Stimulated activated CD4-positive, alpha-beta T cell treated with anti-CD3 and anti-CD28 coated beads, Interleukin-4, amount 100 ng/mL, for 1 hour (primary cell): ENCODE measurements at regions not wholly inside any gene's neighbourhood (a gene's known extent, or its start where the extent isn't known, plus 50 kb on each side); places are given as distances from the start of the nearest gene placed in this dataset.

Source experiments
- DNase-seq: peaks from one replicate; pipeline ENCODE4 v3.0.0-alpha.2; 2020

DNA sequence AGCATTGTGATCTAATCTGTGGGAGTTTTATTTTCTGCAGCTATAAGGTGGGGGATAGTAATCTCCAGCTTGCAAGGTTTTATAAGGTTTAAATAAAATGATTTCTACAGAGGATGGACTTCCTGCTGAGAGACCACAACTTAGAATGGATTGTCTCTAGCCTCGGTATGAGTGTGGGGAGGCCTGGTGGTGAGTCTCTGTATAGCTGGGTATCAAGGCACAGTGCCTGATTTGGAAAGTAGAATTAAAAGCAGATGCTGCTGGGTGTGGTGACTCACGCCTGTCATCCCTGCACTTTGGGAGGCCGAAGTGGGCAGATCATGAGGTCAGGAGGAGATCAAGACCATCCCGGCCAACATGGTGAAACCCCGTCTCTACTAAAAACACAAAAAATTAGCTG is 162.0 kb upstream of the GATB start:
- no peak for DNase-seq

DNA sequence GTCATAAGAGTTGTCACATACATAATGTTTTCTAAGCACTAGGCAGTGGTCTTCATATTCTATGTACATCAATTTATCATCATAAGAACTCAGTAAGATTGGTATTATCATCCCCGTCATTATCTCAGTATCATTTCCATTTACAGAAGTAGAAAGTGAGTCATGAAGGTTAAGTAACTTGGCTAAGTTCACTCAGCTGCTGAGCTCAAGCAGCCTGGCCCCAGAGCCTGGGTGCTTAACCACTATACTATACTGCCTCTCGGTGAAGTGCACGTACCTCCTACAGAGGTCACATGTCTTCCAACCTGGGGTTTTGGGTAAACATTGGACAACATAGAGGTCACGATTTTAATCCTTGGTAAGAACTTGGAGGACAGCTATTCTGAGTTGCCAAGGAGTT is 161.5 kb upstream of the GATB start:
- no peak for DNase-seq

DNA sequence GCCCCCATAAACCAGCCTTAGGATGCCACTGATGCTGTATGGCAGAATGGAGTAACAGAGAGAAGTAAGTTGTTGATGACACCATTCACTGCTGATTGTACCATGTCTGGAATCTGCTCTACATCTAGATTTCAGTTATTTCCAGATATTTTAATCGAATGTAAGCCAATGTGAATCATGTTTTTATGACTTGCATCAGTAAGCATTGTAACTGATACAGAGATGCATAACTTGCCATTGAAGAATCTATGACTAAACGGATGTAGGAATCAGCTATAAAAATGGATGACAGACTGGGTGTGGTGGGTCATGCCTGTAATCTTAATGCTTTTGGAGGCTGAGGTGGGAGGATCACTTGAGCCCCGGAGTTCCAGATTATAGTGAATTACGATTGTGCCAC is 161.0 kb upstream of the GATB start:
- no peak for DNase-seq

DNA sequence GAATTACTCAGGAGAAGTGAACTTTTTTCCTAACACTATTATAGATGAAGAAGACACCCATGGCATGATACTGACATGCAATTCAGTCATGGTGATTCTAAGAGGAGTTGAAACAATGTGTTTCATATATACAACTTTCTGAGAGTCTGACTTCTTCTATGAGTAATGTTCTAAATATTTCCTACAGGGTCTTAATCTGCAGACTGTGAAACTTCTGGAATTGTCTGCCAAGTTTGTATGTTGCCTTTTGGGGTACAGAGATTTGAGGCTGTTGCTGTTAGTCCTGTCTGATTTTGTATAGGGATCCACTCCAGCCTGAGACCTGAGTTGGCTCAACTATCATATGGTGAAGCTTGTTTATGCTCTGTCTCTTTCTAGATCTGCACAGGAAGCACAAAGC is 160.6 kb upstream of the GATB start:
- no peak for DNase-seq

DNA sequence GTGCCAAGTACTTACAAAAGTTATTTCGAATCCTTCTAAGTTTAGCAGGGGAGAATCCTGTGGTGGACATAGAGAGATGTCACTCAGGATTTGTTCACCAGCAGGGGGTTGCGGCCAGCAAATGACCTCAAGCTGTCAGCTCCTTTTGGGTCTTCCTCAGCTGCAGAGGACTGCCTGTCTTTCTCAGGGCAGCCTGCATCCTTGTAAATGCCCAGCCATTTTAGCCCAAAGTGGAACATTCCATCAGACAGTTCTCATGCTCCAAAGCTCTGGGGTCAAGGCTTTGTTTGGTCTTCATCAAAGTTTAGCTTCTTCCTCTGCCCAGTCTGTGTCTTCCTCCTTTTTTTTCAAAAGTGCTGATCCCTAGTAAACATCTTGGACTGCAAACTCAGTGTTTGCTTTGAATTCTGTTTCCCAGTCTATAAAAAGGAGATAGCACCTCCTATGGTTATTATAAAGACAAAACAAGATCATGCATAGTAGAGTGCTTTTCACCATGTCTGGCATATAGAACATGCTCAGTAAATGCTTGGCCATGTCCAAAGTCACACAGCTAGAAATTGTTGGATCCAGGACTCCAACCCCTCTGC is 156.4 kb upstream of the GATB start:
- DNase-seq = no peak

DNA sequence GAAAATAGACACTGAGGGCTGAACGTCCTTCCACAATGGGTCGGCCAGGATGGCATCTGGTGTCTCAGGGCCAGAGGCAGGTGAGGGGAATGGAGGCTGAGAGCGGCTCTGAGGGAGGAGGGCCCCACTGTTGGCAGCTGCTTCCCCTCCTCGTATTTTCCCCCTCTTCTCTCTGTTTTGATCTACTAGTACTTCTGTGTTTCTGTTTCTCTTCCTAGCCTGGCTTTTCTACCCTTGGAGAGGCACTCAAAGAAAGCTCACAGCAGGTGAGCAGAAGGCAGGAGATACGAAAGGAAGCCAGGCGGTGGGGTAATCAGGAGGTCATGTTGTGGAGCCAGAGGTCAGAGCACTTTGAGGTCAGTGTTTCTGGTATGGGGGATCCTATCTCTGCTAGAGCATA is 151.8 kb upstream of the GATB start:
- DNase-seq = no peak

DNA sequence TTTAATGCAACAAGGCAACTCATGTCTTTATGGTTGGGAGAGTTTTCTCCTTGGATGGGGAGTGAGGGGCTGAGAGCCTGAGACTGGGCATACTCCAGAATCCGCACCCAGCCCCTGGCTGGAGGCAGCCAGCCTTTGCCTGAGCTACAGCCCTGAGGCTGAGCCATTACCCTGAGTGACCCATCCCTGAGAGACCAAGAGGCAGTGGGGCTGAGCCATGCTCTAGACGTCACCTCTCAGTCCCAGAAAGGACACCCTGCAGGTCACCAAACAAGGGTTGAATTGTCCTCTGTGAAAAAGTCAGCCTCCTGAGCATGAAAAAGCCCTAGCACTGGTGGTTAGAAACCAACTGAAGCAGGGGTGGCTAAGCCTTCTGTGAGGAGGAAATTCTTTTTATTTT is 151.2 kb upstream of the GATB start:
- DNase-seq = no peak

DNA sequence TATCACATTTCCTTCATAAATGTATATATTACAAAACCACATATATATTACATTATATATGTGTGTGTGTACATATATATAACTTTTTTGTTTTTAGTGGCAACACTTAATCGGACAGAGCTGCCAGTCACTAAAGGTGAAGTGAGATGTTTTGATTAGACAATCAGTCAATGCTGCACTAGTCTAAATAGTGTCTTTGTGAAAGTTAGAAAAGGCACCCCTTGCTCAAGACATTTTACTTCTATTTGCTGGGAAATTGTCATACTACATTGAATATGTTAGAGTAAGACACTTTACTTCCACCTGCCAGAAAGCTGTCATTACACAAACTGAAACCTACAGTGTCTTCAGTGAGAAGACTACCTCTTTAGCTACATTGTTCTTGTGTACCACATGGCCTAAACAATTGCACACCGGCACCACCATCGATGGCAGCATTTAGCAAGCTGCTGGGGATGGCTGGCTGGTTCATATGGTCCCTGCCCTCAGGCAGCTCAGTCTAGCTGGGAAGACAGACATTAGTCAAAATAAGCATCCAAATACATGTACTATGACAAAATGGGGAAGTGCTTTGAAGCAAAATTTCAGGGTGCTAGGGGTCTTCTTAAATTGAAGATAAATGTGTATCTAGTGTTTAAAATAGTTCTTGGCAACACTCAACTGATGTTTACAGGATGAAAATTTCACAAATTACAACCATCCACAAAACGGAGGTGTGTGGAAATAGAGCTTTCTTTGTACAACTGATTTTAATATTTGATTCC is 148.1 kb upstream of the GATB start:
- DNase-seq = no peak

DNA sequence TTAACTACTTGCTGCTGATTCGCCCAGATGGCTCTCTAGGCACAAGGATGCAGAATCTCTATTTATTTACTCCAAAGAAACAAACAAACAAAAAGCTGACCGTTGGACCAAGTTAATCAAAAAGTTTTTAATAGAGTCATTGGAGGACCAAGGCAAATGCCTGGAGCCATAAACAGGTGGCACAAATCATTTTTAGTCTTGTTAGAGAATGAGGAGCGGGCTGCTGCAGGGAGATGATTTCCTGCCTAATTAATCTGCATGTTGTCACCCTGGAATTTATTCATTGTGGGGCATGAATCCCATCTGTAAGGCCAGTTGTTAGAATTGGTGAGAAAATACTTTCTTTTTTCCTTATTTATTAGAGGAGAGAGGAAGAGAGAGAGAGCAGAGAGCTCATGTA is 147.4 kb upstream of the GATB start:
- DNase-seq = no peak

DNA sequence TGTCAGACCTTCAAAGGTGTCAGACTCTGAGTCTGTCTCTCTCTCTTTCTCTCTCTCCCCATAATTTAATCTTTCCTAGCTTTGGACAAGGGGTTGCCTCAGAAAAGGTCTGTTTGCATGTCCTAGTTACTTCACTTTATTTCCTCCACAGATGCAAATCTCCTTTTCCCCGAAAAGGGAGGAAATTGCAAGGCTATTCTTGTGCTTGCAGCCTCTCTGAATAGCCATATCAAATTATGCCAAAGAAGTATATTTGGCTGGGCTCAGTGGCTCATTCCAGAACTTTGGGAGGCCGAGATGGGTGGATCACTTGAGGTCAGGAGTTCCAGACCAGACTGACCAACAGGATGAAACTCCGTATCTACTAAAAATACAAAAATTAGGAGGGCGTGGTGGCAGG is 145.6 kb upstream of the GATB start:
- no peak for DNase-seq

DNA sequence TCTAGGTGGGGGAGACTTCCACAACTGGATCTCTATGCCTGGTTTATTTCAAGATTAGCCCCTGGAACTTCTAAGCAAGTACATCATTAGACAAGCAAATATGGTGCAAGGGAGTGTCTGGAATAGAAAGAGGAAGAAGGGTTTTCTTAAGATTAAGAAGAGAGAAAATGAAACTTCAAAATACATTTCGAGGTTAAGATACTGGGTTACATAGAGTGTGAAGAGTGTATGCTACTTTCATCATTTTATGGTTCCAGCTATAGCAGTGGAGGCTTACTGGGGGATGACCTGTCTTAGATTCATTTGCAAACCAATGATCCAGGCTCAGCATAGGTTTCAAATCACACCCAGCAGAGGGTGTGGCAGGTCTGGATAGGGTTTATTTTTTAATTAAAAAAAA is 144.4 kb upstream of the GATB start:
- no peak for DNase-seq

DNA sequence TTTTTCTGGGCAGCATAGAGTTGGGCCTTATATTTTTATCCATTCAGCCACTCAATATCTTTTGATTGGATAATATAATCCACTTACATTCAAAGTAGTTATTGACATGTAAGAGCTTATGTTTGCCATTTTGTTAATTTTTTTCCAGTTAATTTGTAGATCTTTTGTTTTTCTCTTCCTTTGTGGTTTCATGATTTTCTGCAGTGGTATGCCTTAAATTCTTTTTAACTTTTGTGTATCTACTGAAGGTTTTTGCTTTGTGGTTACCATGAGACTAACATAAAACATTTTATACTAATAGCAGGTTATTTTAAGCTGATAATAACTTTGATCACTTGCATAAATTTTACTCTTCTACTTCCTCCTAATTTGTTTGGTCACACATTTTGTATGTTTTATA is 140.8 kb upstream of the GATB start:
- DNase-seq = no peak

DNA sequence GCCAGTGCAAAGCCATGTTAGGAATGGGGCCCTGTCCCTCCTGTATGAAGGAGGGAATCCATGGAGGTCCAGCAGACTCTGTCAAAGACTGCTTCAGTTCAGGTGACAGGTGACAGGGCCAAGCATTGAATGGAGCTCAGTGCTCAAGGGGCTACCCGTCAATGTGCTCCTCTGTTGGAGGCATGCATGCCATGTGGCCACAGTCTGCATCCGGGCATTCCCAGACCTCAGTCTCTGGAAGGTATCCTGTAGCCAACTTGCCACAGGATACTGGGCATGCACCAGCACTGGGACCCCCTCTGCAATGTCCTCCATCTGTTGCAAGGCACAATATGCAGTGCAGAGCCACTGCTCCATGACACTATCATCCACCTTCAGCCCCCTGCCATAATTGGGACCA is 136.1 kb upstream of the GATB start:
- no peak for DNase-seq

DNA sequence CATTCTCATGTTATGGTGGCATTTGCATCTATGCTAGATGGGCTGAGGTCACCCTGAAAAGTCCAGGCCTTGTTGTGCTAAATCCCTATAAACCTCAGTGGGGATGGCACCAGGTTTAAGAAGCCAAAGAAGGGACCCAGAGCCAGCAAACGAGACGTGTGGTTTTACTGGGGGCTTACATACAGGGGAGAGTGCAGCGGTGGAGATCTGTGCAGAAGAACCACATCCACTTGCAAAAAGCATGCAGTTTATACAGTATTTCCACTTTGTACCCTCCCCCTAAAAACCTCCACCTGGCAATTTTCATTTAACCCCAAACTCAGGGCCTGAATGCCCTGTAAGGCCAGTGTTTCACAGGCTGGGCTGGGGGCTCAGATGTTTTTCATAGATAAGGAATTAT is 134.9 kb upstream of the GATB start:
- DNase-seq = no peak

DNA sequence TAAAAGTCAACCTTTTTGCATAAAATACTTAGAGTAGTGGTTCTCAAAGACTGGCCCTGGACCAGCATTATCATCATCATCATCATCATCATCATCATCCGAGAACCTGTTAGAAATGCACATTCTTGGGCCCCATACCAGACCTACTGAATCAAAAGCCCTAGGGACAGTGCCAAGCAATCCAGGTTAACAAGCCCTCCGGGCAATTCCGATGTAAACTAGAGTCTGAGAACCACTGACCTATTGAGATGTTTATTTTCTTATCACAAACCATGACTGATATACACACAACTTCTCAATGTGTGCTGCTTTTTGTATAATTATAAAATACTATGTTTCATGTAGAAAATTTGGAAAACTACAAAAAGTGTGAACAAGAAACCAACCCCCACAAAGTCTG is 133.4 kb upstream of the GATB start:
- no peak for DNase-seq

DNA sequence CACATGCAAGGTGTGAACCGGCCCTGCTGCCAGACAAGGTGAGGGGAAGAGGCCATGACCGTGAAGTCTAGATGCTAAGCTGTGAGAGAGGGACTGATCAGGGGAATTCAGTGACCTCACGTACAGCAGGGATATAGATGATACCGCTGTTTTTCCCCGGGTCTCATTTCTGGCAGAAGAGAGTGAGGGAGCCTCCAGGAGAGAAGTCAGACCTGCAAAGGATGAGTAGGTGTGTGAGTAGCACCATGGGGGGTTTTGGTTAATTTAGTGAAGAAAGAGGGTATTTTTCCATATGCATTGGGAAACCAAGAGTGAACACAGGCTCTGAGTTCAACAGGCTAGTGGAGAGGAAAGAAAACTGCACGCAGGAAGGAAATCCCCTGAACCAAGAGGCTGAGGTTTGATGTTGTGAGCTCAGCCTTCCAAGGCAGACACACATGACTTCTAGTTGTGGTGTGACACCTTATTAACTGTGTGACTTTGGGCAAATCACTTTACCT is 127.6 kb upstream of the GATB start:
- no peak for DNase-seq

DNA sequence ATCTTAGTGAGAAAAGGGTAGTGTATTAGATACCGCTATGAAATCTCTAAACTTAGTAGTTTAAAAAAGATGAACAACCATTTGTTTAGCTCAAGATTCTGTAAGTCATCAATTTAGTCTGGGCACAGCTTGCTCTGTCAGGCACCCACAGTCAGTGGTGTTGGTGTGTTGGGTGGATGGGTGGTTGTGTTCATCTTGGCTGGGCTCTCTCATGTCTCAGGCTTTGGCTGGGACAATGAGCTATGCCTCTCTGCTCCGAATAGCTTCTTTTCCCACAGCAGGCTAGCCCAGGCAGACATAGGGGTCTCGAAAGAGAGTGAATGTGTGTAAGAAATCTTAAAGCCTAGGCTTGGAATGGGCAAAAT is 127.0 kb upstream of the GATB start:
- DNase-seq = no peak

DNA sequence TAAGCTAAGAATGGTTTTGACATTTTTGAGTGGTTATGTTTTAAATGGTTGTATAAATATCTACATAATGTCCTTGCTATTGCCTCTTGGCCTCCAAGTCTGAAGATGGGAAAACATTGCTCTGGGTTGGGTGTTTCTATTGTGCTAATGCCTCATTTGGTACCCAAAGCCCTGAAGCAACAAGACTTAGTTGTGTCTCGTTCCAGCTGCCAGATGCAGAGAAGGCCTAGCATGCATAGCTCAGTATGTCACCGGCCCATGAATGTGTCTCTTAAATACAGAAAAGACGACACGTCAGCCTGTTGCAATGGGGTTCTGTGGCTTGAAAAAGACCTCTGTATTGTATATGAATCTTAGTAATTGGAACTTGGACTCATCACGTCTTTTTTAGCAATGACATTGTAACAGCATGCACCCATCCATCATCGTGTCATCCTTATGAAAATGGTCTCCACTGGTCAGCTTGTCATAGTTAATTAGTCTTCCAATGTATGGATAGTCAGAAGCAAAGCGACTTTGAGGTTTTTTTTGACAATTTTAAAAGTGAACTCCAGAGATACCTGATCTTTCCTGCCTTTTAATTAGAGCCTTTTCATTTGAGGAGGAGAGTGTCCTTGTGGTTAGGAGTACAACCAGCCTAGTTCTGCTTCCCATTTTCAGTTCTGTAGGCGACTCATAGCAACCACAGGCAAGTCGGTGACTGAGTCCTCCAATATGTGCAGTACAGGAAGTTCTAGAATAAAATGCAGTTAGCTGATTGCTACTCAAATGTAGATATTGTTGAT is 126.4 kb upstream of the GATB start:
- no peak for DNase-seq

DNA sequence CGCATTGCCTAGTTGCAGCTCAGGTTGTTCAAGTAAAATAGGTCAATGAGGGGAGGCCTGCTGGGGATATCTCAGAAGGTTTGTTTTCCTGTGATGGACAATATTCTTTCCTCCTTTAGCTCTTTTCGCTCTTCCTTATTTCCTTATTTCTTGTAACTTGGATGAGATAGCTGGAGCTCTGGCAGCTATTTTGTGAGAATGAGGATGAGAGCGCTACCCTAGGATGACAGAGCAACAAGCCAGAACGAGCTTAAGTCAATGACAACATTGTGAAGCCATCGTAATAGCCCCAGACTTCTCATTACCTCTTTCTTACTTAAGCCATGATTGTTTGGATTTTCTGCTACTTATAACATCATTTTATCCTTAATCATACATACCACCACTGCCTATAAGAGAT is 124.3 kb upstream of the GATB start:
- no peak for DNase-seq

DNA sequence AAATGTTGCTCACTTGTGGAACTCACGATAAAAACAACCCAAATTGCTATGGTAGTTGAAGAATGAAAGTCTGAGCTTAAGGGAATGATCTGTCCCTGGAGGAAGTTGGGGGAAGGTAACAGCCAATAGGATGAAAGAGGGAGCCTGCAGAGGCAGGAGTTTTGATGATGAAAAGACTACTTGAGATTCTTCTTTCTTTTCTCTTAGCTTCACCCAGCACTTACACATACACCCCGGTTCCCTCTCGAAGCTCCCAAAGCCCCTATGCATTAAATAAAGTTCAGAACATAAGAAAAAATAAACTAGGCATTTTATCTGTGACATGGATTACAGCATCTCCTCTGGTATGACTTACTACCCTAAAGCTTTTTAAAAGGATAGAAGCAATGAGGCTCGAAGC is 122.9 kb upstream of the GATB start:
- no peak for DNase-seq

DNA sequence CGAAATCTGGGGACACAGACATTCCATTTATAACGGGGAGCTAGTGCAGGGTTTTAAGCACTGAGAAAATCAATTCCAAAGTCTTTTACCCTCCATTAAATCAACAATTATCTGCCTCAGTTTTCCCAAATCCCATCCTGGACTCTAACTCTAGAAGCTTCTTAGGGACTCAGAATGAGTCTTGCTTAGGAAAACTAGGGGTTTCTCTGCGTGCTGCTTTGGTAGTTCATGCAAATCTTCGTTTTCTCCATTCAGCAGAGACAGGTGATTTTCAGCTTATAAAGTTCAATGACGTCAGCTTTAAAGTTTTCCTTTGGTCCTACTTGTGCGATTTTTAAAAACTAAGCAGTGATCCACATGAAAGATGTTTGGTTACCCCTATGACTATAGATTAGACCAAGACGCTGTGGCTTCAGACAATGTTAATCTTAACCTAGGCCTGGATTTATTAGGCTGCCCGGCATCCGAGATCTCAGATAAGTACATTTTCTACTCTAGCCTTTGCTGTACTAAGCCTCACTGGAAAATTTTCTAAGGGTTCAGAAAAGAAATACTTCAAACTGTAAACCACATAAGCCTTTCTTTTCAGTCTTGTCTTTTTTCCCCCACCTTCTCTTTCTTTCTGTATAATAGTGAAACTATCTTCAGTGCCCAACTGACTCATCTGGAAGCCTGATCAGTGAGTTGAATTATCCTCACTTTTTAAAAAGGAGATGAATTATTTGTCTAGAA is 121.4 kb upstream of the GATB start:
- DNase-seq = no peak

DNA sequence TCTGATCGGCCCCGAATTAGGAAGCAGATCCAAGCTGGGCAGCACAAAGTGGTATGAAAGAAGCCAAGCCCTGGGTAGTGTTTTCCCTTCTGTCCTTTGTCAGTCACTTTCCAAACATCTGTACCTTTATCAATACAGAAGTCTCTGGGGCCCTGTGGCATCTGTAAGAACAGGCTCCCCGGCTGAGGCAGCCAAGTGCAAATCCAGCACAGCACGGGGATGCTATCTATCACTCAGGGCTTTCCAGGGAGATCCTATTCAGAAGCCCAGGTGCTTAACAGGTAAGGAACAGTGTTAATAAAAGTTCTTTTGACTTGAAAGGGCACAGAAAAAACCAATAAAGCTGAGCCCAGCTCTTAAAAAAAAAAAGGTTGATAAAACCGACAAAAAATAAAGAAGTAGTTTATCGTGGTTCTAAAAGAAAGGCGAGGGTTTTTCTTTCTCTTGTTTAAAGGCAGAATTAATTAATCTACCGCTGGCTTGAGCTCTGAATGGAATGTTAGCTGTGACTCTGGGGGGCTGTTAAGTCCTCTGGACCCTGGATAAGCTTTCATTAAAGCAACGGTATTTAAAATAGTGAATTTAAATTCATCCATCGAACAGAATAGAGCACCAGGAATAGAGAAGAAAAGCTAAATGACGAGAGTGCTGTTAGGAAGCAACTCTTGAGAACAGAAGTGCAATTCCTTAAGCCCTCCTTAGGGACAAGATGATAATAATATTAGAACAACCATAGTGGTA is 119.1 kb upstream of the GATB start:
- DNase-seq = no peak
